GM19240 (cell line): ENCODE measurements at regions not wholly inside any gene's neighbourhood (a gene's known extent, or its start where the extent isn't known, plus 50 kb on each side); places are given as distances from the start of the nearest gene placed in this dataset.
"Not testable (repeated sequence)": the region's sequence is repeated elsewhere in the genome, so short reads cannot be mapped to it uniquely, and the experiment has no call there.

Experiments used
- DNase-seq: peaks from one replicate; pipeline ENCODE4 v3.0.0; 2011; ENCODE audit warnings: low spot score; ENCODE audit not compliant: insufficient read length

DNA sequence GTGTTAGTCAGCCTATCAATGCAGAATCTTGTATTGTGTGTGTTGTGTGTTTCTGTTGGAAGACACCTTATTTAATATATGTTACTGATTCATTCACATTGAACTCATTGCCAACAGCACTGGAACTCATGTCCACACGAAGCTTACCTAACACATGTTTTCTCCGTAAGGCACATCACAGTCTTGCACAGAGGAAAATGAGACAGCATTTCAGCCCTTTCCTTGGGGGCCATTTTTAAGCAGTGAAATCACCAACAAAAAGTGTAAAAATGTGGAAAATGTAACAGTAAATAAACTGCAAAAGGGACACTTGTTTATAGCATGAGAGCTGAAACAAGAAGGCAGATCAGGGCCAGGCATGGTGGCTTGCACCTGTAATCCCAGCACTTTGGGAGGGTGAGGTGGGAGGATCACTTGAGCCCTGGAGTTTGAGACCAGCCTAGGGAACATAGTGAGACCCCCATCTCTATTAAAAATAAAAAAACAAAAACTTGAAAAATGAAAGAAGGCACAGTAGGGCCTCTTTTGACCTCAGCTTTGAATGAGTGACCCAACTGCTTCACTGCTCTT is 306.0 kb downstream of the MYCN start:
- no peak for DNase-seq

DNA sequence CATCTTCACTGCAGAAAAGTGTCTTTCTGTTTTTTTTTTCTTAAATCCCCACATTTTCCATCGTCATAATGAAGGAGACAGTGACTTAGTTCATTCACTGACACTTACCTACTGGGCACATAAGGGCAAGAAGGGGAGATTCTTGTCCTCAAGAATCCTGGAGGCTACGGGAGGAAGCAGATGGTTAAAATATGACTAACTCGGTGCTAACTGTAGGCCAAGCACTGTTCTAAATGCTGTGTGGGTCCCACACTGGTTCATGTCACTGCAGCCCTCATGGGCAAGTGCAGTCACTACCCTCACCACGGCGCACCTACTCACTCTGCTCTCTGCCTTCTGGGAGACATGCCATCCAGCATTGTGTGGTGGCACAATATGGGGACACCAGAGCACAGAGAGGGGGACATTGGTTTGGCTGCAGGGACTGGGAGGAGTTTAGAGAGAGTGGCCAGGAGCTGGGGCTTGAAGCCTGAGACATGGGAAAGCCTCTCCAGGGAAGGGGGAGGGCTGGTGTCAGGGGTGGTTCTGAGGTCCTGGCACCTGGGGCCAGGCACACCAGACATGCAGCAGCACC is 305.2 kb downstream of the MYCN start:
- no peak for DNase-seq

DNA sequence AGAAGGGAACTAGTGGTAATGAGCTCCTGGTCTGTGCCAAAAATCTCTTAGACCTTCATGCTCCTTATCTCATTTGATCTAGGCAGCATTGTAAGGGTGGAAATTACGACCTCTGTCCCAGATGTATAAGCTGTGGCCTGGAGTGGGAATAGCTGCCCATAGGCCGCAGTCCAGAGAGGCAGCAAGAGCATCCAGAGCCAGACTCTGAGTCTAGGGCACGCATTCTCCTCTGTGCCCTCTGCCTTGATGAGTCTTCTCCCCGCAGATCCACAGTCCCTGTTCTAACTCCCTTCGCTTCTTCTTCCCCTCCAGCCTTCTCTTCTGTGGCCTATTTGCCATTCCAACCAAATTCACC is 304.6 kb downstream of the MYCN start:
- no peak for DNase-seq

DNA sequence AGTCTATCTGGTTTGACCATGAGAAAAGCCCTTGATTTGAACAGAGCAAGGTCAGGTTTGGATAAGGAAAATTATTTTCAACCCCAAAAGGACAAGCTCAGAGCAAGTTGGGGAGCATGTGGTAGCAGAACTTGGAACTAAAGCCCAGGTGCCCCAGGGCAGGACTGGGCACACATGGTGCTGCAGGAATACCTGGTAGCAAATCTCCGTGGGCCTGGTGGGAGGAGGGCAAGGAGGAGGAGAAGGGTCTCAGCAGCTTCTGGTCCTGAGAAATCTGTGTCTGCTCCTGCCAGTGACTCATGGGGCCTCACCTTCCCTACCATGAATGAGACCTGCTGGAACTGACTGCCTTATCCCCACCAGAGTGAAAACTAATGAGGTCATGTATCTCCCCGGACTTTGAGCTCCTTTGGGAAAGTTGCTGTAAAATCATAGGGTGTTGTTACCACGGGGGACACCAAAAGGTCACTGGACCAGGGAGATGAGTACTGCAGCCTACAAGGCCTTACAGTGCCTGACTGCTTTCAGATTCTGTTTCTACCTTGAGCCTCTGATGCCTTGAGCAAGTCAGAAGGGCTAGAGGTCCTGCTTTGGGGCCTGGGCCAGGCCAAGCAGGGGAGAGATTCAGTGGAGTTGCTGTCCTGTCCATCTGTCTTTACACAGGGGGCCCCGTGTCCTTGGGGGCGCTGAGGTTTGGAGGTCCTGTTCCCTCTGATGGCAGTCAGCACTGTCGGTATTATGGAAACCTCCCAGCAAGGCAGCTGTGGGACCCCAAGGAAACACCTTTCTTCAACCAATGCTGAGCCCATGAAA is 304.0 kb downstream of the MYCN start:
- DNase-seq: no peak

DNA sequence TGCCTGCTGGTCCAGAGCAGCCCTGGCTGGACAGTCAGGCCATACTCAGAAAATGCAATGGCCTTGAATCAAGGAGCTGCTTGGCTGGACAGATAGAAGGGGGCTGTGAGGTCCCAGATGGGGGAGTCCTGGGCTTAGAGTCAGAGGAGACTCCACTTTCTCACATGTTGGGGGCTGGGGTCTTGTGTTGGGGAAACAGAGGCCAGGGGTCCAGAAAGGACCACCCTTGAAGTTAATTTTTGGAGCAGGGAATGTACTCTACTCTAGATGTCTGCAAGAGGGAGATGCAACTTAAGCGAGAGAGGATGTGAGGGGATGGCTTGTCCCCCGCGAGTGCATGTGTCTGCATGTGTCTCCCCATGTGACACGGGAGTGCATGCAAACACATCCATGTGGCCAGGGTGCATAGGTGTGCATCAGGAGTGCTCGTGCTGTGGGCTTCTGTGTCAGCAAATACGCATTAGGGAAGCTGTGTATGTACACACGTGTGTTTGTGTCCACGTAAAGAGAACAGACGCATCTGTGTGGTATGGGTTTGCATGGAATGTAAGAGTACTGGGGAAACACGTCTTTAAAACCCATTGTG is 303.2 kb downstream of the MYCN start:
- no peak for DNase-seq

DNA sequence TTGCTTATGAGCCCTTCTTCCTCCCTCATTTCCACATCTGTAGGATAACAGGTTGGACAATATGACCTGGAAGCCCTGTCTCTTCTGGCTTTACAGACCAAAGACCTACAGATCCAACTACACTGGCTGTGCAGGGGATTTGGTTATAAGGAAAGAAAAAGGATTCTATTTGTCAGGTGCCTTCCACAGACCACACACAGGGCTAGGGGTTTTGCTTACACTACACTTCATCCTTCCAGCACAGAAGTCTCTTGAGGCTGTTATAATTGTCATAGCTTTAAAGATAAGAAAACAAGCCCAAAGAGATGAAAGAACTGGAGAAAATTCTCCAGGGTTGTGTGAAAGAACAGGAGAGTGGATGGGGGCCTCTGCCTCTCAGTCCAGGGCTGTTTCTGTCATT is 302.6 kb downstream of the MYCN start:
- no peak for DNase-seq

DNA sequence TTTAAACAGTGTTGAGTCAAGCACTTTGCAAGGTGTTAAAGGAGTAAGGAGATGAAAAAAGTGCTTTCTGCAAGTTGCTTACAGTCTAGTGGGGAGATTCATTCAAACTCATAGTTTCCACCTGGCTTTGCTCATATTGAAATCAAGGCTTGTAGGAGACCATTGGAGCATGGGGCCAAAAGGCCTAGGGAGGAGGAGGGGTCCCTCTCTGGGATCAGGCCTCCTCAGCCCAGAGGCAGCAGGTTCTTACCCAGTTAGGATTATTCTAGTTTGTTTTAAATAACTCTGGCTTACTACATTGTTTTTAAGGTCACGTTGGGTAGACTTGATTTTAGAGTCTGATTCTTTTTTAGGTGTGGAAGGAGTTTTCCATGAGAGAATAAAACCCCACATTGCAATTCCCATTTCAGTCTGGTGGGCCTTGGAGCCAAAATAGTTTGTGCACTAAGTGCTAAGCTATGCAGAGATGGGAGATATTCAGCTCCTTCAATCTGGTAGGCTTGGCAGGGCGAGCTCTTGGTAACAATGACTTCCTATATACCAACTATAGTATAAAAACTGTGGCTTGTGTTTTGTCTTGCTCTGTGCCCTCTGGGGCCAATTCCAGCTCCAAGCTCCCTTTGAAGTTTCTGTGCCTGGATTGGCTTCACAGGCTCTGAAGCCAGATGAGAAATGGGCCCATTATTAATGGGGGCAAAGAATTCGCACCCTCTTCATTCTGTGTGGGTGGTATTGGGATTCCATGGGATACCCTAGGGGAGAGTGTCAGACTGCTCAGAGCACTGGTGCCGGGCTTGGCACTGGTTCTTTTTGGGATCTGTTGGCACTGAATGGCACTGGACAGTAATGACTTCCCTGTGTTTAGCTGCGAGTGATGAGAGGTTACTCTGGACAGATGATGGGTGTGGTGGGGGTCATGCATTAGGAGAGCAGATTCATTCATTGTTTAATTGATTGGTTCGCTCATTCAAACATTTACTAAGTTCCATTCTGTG is 301.1 kb downstream of the MYCN start:
- DNase-seq: no peak

DNA sequence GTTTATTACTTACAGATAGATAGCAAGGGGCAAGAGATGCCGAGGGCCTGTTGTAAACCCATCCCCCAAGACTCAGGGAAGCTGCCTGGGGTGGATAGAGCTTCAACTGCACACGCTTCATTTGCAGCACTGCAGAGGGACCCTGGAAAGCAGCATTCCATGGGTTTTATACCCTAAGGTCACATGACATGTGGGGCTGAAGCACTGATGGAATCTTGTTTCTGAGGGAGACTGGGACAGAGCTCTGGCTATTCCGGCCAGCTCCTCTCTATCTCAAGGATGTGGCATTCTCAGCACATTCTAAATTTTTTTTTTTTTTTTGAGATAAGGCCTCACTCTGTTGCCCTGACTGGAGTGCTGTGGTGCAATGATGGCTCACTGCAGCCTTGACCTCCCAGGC is 300.1 kb downstream of the MYCN start:
- DNase-seq: no peak

DNA sequence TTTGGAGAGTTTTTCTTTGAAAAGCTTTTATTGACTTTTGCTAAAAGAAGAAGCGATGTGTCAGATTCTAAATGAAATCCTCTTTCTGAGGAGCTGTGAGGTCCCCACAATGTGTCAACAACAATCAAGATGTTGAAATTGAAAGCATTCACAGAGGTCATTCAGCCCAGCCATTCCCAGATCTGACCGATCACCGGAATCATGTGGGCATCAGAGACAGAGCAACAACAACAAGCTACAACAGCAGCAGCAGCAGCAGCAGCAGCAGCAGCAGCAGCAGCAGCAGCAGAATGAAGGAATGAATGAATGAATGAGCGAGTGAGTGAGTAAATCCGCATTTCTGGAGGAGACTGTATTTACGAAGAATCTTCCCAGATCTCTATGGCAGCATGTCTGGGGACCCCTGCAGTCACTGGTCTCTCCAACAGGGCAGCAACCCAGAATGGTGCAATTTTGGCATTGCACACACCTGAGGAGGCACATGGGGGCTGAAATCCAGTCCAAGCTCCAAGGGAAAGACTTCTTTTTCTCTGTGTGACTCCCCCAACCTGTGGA is 299.0 kb downstream of the MYCN start:
- DNase-seq: no peak

DNA sequence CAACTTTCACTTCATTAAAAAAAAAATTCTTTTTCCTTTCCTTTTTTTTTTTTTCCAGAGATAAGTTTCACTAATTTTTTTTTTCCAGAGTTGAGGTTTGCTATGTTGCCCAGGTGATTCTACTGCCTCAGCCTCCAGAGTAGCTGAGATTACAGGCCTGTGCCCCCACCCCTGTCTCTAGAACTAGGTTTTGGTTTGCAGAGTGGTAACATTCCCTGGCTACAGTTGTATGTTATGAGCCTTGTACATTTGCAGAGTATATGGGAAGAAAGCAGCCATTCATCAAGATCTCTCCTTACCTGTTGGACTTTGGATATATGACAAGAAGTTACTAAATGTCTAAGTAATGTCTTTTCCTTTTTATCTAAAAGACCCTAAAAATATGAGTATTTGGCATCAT is 298.4 kb downstream of the MYCN start:
- DNase-seq: no peak

DNA sequence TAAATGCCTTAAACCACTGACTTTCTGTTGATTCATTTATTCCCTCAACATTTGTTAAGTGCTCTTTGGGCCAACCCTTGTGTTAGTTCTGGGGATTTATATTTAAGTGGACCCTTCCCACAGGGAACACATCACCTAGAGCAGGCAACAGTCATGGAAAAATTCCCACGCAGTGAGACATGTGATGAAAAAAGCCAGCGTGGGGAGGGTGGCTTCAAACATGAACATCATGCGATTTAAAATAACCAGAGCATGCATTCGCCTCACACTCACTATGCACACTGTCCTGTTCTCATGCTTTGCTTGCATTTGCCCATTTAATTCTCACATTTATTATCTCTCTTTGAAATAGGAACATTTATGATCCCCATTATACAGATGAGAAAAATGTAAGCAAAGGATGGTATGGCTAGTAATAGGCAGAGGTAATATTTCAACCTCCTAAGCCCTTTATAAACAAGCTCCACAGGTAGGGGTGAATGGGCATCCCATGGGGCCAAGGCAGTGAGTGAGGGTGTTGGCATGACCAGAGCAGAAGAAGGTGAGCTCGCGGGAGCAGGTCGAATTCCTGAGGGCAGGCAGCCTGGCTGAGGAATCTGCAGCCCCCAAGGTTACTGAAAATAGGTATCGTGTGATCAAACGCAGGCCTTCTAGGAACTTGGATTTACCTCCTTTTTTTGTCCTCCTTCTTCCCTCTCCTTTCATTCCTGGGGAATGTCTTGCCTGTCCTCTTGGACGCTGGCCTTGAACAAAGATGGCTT is 297.8 kb downstream of the MYCN start:
- no peak for DNase-seq

DNA sequence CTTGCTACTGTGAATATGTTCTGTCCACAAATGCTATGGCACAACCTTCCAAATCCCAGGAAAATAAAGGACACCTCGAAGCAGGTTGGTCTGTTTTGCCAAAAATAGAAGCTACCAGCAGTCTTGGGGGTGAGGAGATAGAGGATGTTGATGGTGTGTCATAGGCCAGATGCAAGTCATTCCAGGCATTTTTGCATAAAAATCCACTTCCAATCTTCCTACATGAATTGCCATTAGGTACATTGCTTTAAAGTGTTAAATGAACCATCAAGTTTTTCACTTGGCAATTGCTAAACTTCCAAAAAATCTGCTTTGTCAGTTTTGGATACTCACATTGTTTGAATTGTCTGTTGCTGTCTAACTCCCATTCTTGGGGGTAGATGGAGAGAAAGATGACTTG is 295.4 kb downstream of the MYCN start:
- DNase-seq: no peak

DNA sequence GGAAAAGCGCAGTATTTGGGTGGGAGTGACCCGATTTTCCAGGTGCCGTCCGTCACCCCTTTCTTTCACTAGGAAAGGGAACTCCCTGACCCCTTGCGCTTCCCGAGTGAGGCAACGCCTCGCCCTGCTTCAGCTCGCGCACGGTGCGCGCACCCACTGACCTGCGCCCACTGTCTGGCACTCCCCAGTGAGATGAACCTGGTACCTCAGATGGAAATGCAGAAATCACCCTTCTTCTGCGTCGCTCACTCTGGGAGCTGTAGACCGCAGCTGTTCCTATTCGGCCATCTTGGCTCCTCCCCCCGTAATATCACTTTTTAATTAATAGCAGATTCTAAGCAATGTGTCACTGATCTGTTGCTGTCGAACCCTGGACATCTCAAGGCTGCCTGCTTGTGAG is 294.9 kb downstream of the MYCN start:
- not testable (repeated sequence) for DNase-seq

DNA sequence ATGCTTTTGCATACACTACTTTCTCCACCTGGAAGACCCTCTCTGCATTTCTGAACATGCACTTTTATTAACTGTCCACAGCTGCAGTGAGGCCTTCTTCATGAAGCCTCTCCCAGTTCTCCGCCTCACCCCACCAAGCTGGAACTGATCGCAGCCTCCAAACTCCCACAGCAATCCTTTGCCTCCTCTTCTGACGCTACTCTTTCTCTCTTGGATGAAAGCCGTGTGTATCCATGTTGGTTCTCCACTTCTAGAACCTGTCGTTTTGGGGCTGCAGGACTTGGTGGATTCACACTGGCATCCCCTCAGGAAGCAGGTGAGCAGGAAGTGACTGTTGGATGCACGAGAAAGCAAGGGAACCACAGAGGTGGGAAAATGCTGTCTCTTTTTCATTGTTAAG is 288.6 kb downstream of the MYCN start:
- no peak for DNase-seq

DNA sequence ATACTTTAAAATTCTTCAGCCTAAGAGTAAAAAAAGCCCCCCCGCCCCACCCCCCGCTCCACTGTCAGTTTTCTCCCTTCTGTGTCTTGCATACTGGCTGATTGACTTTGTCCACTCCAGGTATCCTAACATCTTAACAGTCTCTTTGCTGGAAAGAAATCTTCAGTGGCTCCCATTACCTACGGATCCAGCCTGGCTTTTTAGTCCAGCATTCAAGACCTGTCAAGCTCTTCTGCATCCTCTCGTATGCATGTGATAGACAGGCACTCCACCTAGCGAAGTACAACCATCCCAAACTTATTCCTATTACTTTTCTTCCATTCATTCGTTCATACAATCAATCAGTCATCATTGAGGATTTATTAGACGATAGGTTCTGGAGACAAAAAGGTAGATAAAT is 288.1 kb downstream of the MYCN start:
- no peak for DNase-seq

DNA sequence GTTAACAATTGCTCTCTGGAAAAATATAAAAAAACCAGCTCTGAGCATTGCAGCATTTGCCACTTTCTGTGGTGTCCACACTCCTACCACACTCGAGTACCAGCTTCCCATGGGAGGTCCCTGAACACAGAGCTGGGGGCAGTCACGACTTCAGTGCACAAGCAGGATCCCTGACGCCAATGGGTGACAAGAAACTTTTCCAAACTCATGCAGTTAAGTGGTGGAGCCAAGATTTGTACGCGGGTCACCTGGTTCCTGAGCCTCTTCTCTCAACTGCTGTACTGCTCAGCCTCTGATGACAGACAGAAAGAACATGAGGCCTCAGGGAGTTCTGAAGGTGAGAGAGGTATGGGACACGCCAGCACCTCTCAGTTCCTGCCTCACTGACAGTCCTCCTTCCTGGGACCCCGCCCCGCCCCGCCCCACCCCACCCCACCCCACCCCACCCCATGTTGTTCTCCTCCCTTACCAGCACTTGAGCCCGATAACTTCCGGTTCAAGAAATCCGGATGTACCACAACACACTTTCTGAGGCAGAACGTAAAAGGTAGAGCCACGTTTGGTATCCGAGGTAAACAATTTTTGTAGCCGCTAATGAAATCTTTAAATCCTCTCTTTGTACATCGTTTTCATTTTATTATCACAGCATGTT is 287.6 kb downstream of the MYCN start:
- DNase-seq: no peak

DNA sequence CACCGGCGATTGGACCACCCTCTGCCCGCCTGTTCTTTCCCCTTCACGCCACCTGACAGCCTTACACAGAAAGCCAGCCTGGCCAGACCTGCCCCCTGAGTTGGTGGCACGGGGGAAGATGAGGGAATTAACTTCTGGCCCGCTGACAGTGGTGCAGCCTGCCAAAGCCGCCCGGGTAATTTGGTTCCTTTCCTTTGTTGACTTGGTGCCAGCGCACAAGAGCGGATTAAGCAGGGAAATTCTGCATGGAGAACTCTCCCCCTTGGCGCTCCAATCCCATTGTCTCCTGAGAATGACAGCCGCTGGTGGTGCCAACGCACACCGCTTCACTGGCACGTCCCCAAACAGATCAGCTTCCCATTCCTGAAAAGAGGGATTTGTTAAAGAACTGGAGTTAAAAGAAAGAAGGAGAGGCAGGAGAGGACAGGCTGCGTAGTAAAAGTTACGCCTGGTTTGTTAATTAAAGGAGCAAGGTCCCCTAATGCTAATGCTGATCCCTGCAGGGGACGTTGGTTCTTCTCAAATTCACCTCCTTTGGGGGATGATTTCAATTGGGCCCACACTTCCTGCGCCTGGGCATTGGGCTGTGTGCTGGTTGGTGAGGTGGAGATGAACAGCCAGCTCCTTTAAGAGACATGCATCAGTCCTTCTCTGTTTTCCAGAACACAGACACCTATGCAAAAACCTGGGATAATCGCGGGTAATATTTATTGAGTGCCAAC is 286.8 kb downstream of the MYCN start:
- DNase-seq: no peak

DNA sequence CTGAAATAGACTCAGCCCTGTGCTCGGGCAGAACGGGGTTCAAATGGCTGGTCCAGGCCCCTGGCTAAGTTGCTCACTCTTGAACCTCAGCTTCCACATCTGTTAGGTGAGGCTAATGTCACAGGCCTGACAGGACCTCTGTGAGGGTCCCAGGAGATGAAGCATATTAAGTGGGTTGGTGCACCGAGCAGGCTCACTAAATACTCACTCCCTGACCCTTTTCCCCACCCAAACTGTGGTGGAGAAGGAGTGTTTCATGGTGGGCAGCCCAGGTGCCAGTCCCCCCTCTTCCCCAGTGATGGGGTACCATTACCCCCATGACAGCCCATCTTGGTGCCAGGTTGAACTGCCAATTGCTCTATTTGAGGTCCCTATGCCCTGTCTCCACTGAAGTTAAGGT is 286.0 kb downstream of the MYCN start:
- no peak for DNase-seq

DNA sequence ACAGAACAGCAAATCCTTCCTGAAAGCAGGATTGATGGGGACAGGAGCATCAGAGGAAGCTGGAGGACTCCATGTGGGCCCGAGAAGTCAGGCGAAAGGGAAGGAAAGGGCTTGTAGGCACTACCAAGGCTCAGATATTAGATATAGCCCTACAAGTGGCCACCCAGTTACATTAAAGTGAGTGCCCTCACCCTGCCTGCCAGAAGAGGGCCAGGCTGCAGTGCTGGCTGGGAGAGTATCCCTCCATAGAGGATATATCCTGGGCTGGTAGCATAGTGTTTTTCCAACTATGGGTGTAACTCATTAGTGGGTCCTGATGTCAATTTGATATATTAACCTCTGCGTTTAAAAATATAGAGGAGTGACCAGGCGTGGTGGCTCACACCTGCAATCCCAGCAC is 285.2 kb downstream of the MYCN start:
- no peak for DNase-seq
